ENCODE measurements at regions not wholly inside any gene's neighbourhood (a gene's known extent, or its start where the extent isn't known, plus 50 kb on each side); places are given as distances from the start of the nearest gene placed in this dataset. TPM values are rescaled to one million over a fixed set of nuclear protein-coding genes. Genes with fewer than 3 reads are reported as not detected.

Small RNAs in the stretch of these regions (small RNA-seq; reads per million reads assigned to genes)
- not detected for gene AL121912.1

All from K562 (cell line).